Sigmoid colon (tissue), 4 donors: ENCODE measurements at regions not wholly inside any gene's neighbourhood (a gene's known extent, or its start where the extent isn't known, plus 50 kb on each side); places are given as distances from the start of the nearest gene placed in this dataset.

Experiments
- EP300 ChIP-seq, 4 donors: sonication (generic); formaldehyde crosslinking; IDR thresholded peaks; one replicate each; pipeline ENCODE4 v1.6.1; 2017; ENCODE audit warnings: antibody characterized with exemption in 4 of 4
- POLR2A ChIP-seq, 2 donors: fragments of 450-650 bp; IDR thresholded peaks; one replicate each; pipeline ENCODE4 v1.6.1; 2016; ENCODE audit warnings: antibody characterized with exemption in 2 of 2, mild to moderate bottlenecking in 2 of 2, moderate library complexity in 2 of 2
- POLR2AphosphoS5 ChIP-seq, 4 donors: sonication (generic); formaldehyde crosslinking; IDR thresholded peaks; one replicate each; pipeline ENCODE4 v1.6.1; 2017; ENCODE audit warnings: antibody characterized with exemption in 4 of 4
- TF ChIP-seq, protein P1 (sequence below), 4 experiments: fragments of 450-650 bp in 3 of 4; fragments of 200-600 bp in 1 of 4; IDR thresholded peaks; one replicate each; pipeline ENCODE4 v1.5.1; 2016 to 2019; ENCODE audit warnings: antibody characterized with exemption in 4 of 4, mild to moderate bottlenecking in 3 of 4, moderate library complexity in 2 of 4

DNA sequence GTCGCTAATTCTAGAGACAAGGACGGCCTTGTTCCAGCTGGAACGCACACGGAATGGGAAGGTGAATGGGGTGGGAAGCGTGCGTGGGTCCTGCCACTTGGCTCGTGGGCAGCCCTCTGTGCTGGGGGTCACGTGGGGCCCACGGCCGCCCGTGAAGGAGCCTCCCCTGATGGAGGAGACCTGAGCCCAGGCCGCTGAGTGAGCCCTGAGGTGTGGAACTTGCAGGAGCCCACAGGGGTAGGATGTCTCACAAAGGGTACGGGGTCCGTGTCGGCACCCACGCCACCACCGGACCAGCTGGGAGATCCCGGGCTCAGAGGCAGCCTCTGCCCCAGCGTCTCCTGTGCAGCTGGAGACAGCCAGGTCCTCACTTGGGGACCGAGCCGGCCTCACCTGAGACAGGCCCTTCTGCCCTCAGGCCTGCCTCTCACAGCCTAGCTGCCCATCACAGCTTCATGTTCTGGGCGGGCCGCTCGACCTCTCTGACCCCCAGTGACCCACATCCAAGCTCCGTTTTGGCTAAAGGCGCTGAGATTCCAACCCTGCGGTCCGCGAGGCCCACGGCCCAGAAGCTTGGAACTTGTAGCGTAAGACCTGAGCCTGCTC is 84.8 kb downstream of the FOXL3 start:
- TF ChIP-seq POLR2A (IDR thresholded peaks at IDR 0.05) (no peak), EP300 (IDR thresholded peaks at IDR 0.05) (no peak), POLR2AphosphoS5 (IDR thresholded peaks at IDR 0.05) (no peak)
- TF ChIP-seq, protein P1, sequence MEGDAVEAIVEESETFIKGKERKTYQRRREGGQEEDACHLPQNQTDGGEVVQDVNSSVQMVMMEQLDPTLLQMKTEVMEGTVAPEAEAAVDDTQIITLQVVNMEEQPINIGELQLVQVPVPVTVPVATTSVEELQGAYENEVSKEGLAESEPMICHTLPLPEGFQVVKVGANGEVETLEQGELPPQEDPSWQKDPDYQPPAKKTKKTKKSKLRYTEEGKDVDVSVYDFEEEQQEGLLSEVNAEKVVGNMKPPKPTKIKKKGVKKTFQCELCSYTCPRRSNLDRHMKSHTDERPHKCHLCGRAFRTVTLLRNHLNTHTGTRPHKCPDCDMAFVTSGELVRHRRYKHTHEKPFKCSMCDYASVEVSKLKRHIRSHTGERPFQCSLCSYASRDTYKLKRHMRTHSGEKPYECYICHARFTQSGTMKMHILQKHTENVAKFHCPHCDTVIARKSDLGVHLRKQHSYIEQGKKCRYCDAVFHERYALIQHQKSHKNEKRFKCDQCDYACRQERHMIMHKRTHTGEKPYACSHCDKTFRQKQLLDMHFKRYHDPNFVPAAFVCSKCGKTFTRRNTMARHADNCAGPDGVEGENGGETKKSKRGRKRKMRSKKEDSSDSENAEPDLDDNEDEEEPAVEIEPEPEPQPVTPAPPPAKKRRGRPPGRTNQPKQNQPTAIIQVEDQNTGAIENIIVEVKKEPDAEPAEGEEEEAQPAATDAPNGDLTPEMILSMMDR (IDR thresholded peaks at IDR 0.05) = no peak
